ENCODE measurements at regions not wholly inside any gene's neighbourhood (a gene's known extent, or its start where the extent isn't known, plus 50 kb on each side); places are given as distances from the start of the nearest gene placed in this dataset.

DNA sequence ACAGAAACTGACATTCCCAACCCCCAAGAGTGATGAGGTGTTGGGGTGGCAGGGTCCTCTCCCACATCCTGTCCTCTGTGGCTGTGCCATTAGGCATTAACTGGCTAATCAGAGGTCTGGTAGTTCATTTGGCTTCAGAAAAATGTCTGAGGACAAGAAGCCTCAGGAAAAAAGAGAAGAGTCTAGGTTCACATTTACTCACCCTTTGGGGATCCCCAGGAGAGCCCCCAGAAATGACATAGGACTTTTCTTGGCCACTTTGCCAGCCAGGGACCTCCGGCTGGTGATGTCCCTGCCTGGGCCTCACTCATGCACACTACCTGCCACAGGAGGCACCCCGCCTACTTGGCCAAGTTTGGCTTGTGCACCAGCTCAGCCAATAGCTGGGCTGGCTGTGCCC, 173.0 kb downstream of the RBM46 start:
- Histone ChIP-seq H2AFZ (ENCODE audit: low read length) (no peak overlapping the region), H3K4me2 (ENCODE audit: low read depth, low read length, poor library complexity, severe bottlenecking) (no peak overlapping the region), H3K79me2 (ENCODE audit: insufficient read depth, low read length) (no peaks in the 10 kb centered on the region), H3F3A (ENCODE audit: low read depth) (no peaks in the 10 kb centered on the region), H3K9ac (ENCODE audit: low read depth, low read length, poor library complexity, severe bottlenecking) (no peak overlapping the region), H3K4me3 (ENCODE audit: low read length, poor library complexity, severe bottlenecking) (no peak overlapping the region), H3K4me1 (ENCODE audit: insufficient read depth, low read length, poor library complexity, severe bottlenecking) (no peaks in the 10 kb centered on the region), H3K9me3 (ENCODE audit: insufficient read depth, low read depth, low read length) (no peaks in the 10 kb centered on the region), H3K36me3 (ENCODE audit: insufficient read depth, low read length) (no peaks in the 10 kb centered on the region), H3K9me2 (replicated peaks; ENCODE audit: low read depth, low read length) (no peaks in the 10 kb centered on the region), H3K27me3 (ENCODE audit: insufficient read depth, low read length, poor library complexity, severe bottlenecking) (no peaks in the 10 kb centered on the region), H4K20me1 (ENCODE audit: insufficient read depth, low read length, poor library complexity, severe bottlenecking) (no peaks in the 10 kb centered on the region)
- no peak for TF ChIP-seq CTCF (conservative IDR thresholded peaks at IDR 0.05; ENCODE audit: low read length)
- no peak for TF ChIP-seq EZH2phosphoT487 (IDR thresholded peaks at IDR 0.05; ENCODE audit: borderline replicate concordance)

GRCh38 chr4:154958121-154958520, 177.0 kb downstream of the RBM46 start:
- no peaks in the 10 kb centered on the region for H3K36me3 ChIP-seq (ENCODE audit: insufficient read depth, low read length)
- H3K4me3 ChIP-seq (ENCODE audit: low read length, poor library complexity, severe bottlenecking) = no peak overlapping the region
- no peaks in the 10 kb centered on the region for H3K9me3 ChIP-seq (ENCODE audit: insufficient read depth, low read depth, low read length)
- no peak overlapping the region for H3K4me2 ChIP-seq (ENCODE audit: low read depth, low read length, poor library complexity, severe bottlenecking)
- H4K20me1 ChIP-seq (ENCODE audit: insufficient read depth, low read length, poor library complexity, severe bottlenecking) = no peaks in the 10 kb centered on the region
- H3K9me2 ChIP-seq (replicated peaks; ENCODE audit: low read depth, low read length) = no peaks in the 10 kb centered on the region
- no peaks in the 10 kb centered on the region for H3K27me3 ChIP-seq (ENCODE audit: insufficient read depth, low read length, poor library complexity, severe bottlenecking)
- TF ChIP-seq CTCF (conservative IDR thresholded peaks at IDR 0.05; ENCODE audit: low read length) (no peak), EZH2phosphoT487 (IDR thresholded peaks at IDR 0.05; ENCODE audit: borderline replicate concordance) (no peak)
- H2AFZ ChIP-seq (ENCODE audit: low read length) = no peak overlapping the region
- H3K79me2 ChIP-seq (ENCODE audit: insufficient read depth, low read length) = no peaks in the 10 kb centered on the region
- no peak overlapping the region for H3K9ac ChIP-seq (ENCODE audit: low read depth, low read length, poor library complexity, severe bottlenecking)
- no peaks in the 10 kb centered on the region for H3K4me1 ChIP-seq (ENCODE audit: insufficient read depth, low read length, poor library complexity, severe bottlenecking)
- no peaks in the 10 kb centered on the region for H3F3A ChIP-seq (ENCODE audit: low read depth)

DNA sequence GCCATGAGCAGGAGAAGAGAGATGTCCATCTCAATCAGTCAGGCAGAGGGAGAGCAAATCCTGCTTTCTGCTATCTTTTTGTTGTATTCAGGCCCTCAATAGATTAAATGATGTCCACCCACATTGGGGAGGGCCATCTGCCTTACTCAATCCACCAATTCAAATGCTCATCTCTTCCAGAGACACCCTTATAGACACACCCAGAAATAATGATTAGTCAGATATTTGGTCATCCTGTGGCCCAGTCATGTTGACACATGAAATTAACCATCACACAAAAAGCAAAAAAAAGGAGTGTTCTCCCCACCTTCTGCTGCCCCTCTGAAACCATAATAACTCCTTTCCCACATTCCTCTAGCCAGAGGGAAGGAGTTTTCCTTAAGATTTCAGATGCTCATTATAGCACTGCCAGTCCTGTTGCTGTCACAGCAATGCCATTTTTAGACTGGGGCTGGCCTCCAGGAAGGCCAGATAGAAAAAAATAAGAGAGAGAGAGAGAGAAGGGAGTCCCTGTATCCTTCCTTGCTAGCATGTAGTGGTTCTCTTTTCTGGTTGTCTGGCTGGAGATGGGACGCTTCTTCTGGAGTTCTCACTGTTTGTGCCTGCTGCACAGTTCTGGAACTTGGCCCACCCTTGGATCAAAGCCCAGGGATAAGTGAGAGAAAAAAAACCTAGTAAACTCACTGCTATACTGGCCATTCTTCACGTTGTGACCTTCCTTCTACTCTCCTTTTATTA, 177.7 kb downstream of the RBM46 start:
- Histone ChIP-seq H3K4me1 (ENCODE audit: insufficient read depth, low read length, poor library complexity, severe bottlenecking) (no peaks in the 10 kb centered on the region), H3K79me2 (ENCODE audit: insufficient read depth, low read length) (no peaks in the 10 kb centered on the region), H2AFZ (ENCODE audit: low read length) (no peak overlapping the region), H3F3A (ENCODE audit: low read depth) (no peaks in the 10 kb centered on the region), H3K27me3 (ENCODE audit: insufficient read depth, low read length, poor library complexity, severe bottlenecking) (no peaks in the 10 kb centered on the region), H3K9ac (ENCODE audit: low read depth, low read length, poor library complexity, severe bottlenecking) (no peak overlapping the region), H3K9me2 (replicated peaks; ENCODE audit: low read depth, low read length) (no peaks in the 10 kb centered on the region), H3K9me3 (ENCODE audit: insufficient read depth, low read depth, low read length) (no peaks in the 10 kb centered on the region), H3K36me3 (ENCODE audit: insufficient read depth, low read length) (no peaks in the 10 kb centered on the region), H3K4me2 (ENCODE audit: low read depth, low read length, poor library complexity, severe bottlenecking) (no peak overlapping the region), H4K20me1 (ENCODE audit: insufficient read depth, low read length, poor library complexity, severe bottlenecking) (no peaks in the 10 kb centered on the region), H3K4me3 (ENCODE audit: low read length, poor library complexity, severe bottlenecking) (no peak overlapping the region)
- TF ChIP-seq EZH2phosphoT487 (IDR thresholded peaks at IDR 0.05; ENCODE audit: borderline replicate concordance) = no peak
- TF ChIP-seq CTCF (conservative IDR thresholded peaks at IDR 0.05; ENCODE audit: low read length) = no peak

Measured in Loucy (cell line).